OCI-LY1 (cell line): ENCODE measurements at regions not wholly inside any gene's neighbourhood (a gene's known extent, or its start where the extent isn't known, plus 50 kb on each side); places are given as distances from the start of the nearest gene placed in this dataset.

Experiments
- CTCF ChIP-seq: fragments of 200-600 bp; sonication (generic), shearing (Covaris generic); IDR thresholded peaks from 2 replicates; pipeline ENCODE4 v1.5.1; 2017; ENCODE audit warnings: mild to moderate bottlenecking, antibody characterized with exemption, low read length, moderate library complexity, mixed read lengths
- EZH2 ChIP-seq: fragments of 200-600 bp; sonication (generic), shearing (Covaris generic); IDR thresholded peaks from 2 replicates; pipeline ENCODE4 v1.8.0; 2017; ENCODE audit warnings: borderline replicate concordance, mixed run types, mild to moderate bottlenecking, antibody characterized with exemption, low read length, moderate library complexity, mixed read lengths

GRCh38 chr18:77524909-77525308, 275.3 kb downstream of the GALR1 start:
- no peak for TF ChIP-seq CTCF
- TF ChIP-seq EZH2, result no peak
